ENCODE measurements at regions not wholly inside any gene's neighbourhood (a gene's known extent, or its start where the extent isn't known, plus 50 kb on each side); places are given as distances from the start of the nearest gene placed in this dataset.

GRCh38 chr12:128155571-128155970, 111.4 kb upstream of the TMEM132C start (continued):
- TF ChIP-seq SAP30 (IDR thresholded peaks at IDR 0.05; ENCODE audit: insufficient read depth, insufficient replicate concordance, low read length) (no peak), SP4 (IDR thresholded peaks at IDR 0.05; ENCODE audit: low read length) (no peak), EP300 (IDR thresholded peaks at IDR 0.05; ENCODE audit: borderline replicate concordance in 1 of 2, low read depth in 2 of 2, low read length in 2 of 2) (no peak)
